Spleen (tissue), 7 donors: ENCODE measurements at regions not wholly inside any gene's neighbourhood (a gene's known extent, or its start where the extent isn't known, plus 50 kb on each side); places are given as distances from the start of the nearest gene placed in this dataset.

ENCODE experiments used
- CTCF ChIP-seq, 11 experiments: fragments of 200-600 bp in 7 of 11; fragments of 450-650 bp in 4 of 11; sonication (generic) in 4 of 11; IDR thresholded peaks in 8 of 11; conservative IDR thresholded peaks in 3 of 11; 1 replicate in 7 of 11; 2 replicates in 4 of 11; pipeline versions ENCODE4 v1.4.0 to v1.8.0; 2016 to 2021; ENCODE audit warnings: antibody characterized with exemption in 11 of 11, inconsistent platforms in 4 of 11, mild to moderate bottlenecking in 1 of 11
- POLR2A ChIP-seq, 3 donors: fragments of 450-650 bp; IDR thresholded peaks; one replicate each; pipeline ENCODE4 v1.5.1; 2017; ENCODE audit warnings: antibody characterized with exemption in 3 of 3, mild to moderate bottlenecking in 1 of 3
- POLR2AphosphoS5 ChIP-seq, 3 donors: sonication (generic); formaldehyde crosslinking; IDR thresholded peaks; one replicate each; pipeline ENCODE4 v1.5.1; 2017; ENCODE audit warnings: antibody characterized with exemption in 3 of 3
- donor health status: DM: no; HTN: no; CAD: no; lungs with moderate emphysema.
- donor health status: DM: no; HTN: no; CAD: no.
- donor health status: DM: no; HTN: no; CAD: no.

GRCh38 chr5:61654876-61655275 lies 322.8 kb downstream of the ZSWIM6 start:
- TF ChIP-seq CTCF (IDR thresholded peaks at IDR 0.05 in 8 of 11, conservative IDR thresholded peaks at IDR 0.05 in 3 of 11) (no peak), POLR2A (IDR thresholded peaks at IDR 0.05) (no peak), POLR2AphosphoS5 (IDR thresholded peaks at IDR 0.05) (no peak)
